ENCODE measurements at regions not wholly inside any gene's neighbourhood (a gene's known extent, or its start where the extent isn't known, plus 50 kb on each side); places are given as distances from the start of the nearest gene placed in this dataset.
"Not testable (repeated sequence)": the region's sequence is repeated elsewhere in the genome, so short reads cannot be mapped to it uniquely, and the experiment has no call there.

DNA sequence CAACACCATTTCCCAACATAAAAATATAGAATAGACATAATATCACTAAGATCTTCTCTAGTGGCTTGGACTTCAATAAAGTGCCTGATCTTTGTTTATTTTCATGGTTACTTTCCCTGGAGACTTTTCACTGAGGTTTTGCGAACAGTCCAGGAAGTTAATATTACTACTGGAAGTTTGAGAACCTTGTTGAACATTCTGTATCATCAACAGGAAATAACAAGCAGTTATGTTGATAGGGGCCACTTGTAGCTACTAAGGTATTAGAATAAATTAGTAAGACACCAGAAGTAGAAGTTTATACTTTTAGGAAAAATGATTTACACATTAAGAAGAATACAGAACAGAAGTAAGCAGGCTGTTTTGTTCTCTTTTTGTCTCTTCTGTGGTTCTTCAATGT is 180.2 kb downstream of the TFAP2B start:
- no peak for DNase-seq

DNA sequence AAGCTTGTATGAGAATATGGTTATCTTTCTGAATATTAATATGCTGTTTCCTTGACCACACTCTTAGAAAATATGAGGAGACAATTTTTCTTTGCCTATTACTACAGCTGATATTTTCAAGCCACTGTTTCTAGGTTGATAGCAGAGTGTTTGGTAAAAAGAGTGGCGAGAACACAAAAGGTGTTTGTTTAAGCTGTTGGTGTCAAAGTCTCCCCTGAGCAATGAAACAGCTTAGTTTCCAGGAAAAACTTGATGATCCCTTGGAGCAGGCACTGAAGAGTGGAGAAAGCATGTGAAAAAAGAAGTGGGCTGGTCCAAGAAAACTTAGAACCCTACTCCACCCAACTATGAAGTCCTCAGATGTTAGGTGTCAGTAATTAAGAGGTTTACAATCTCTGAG is 182.7 kb downstream of the TFAP2B start:
- DNase-seq = no peak

GRCh38 chr6:51004380-51004779 is 185.7 kb downstream of the TFAP2B start:
- no peak for DNase-seq

DNA sequence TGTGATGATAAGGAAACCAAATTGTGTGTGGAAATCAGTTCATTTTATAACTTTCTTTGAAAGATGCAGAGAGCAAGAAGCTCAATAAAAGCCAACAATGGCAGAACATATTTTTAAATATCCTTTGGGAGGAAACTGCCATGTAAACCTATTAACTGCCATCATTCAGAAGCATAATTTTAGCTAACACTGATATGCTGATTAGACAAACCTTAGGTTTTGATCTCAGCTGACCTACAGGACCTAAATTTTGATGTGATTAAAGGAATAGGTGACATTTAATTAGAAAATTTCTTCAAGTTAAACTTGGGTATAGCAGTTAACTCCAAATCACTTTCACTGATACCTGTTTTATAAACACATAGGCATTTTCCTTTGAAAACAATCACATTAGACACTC is 187.1 kb downstream of the TFAP2B start:
- DNase-seq = no peak

GRCh38 chr6:51007237-51007636 is 188.6 kb downstream of the TFAP2B start:
- no peak for DNase-seq

DNA sequence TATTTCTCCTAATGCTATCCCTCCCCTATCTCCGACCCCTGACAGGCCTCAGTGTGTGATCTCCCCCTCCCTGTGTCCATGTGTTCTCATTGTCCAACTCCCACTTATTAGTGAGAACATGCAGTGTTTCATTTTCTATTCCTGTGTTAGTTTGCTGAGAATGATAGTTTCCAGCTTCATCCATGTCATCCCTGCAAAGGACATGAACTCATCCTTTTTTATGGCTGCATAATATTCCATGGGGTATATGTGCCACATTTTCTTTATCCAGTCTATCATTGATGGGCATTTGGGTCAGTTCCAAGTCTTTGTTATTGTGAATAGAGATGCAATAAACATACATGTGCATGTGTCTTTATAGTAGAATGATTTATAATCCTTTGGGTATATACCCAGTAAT is 190.0 kb downstream of the TFAP2B start:
- DNase-seq = not testable (repeated sequence)

GRCh38 chr6:51013376-51013775 is 194.7 kb downstream of the TFAP2B start:
- no peak for DNase-seq

GRCh38 chr6:51015394-51015793 is 196.7 kb downstream of the TFAP2B start:
- no peak for DNase-seq

DNA sequence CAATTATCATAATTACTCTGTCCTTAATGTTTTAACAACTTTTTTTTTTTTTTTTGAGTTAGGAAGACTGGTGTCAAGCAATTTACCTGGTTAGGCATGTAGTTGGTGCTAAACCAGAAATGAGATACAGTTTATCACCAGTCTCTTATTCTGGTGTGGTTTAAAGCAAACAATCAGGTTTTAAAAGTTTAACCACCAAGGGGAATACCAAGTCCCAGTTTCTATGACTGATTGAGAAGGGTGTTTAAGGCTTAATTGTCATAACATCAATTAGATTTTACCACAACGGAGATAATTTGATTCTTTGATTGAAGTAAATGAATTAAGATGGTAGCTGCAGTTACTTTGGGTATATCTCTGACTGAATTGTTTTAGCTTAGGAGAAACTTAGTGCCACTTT is 197.8 kb downstream of the TFAP2B start:
- no peak for DNase-seq

DNA sequence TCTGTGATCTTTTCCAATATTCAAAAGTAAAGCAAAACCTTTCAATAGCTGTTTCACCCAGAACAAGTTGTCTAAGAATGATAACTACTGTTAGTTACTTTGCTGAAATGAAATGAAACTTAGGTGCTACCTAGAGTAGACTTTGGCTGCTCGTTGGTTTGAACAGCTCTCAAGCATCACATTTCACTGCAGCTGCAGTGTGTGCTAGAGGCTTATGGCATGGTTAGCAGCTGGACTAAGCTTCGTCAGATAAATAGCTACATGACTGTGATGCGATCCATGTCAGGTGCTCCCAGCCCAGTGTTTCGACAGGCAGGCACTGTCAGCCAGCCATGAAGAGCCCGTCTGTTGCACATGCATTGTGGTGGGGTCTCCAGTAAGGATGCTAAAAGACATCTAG is 201.1 kb downstream of the TFAP2B start:
- no peak for DNase-seq

DNA sequence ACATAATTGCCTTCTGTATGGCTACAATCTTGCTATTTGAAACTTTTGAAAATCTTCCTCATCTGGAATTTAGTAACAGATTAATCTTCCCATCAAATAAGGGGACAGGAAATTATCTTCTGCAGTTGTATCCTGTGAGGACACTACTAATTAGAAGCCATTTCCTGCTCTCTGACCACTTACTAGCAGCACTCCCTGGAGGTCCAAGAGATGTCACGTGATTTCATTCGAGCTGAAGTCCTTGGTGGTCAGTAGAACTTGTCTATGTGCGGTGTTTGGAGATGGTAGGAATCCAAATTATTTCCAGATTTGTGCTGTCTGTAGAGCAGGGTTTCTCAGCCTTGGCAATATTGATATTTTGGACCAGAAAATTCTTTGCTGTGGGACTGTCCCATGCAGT is 202.5 kb downstream of the TFAP2B start:
- no peak for DNase-seq

DNA sequence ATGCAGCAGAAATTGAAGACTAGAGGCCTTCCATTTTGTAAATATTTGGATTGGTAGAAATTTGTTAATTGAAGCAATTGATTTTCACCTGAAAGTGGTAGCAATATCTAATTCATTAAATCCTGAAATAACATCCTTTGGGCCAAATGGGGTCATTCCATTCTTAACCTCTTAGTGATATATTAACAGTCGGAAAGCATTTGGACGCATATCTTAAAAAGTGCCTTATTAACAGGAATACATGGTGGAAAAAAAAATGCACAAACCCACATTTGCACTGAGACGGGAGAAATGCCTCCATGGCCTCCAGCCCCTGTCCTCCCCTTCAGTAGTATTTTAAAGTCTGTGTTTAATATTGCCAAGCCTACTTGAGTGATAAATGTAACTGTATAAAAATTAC is 205.5 kb downstream of the TFAP2B start:
- DNase-seq = no peak

GRCh38 chr6:51025082-51025777 is 206.6 kb downstream of the TFAP2B start:
- no peak for DNase-seq

DNA sequence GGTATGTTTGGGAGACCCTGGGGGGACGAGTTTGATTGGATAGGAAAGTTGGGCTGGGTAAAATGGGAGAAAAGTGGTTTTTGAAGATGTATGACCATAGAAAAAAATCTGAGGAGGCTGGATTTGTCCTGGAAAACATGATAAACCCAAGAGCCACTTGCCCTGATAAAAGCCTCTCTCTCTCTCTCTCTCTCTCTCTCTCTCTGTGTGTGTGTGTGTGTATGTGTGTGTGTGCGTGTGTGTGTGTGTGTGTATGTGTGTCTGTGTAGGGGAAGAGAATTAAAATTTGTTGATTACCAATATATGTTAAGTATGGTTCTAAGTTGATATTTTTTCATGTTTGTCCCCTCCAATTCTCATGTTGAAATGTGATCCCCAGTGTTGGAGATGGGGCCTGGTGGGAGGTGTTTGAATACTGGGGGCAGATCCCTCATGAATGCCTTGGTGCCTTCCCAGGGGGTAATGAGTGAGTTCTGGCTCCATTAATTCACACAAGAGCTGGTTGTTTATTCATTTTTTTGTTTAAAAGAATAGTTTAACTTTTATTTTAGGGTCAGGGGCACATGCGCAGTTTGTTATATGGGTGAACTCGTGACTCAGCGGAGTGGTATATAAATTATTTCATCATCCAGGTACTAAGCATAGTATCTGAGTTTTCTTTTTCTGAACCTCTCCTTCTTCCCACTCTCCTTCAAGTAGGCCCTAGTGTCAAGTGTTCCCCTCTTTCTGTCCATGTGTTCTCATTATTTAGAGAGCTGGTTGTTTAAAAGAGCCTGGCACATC is 208.8 kb downstream of the TFAP2B start:
- DNase-seq = no peak

DNA sequence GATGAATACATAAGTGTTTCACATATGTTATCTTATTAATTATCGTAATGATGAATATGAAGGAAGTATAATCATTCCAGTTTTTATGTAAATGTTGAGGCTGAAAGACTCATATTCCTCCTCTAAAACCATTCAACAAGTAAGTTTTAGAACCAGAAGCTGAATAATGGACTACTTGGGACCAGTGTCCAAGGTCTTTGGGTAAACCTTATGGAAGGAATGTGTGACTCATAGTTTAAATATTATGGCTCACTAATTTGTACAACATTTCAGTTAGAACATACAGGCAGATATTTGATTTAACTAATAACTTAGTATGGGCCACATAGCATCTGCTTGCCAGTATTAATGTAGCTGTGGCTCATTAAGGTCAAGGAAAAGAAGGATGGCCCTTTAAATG is 209.6 kb downstream of the TFAP2B start:
- DNase-seq = no peak

DNA sequence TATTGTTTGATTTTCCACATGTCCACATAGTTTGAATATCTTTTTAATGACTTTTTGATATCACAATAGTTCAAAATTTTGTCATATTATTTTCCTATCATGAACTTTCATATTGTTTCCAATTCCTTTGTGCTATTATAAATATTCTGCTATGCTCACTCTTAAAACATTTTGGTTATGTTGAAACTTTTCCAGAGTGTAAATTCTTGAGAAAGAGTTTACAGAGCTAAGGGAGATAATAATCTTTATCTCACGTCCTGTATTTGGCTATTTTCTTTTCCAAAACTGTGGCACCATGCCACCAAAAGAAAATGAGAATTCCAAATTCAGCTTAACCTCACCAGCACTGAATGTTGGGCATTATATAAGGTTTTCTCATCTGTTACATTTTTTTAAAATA is 210.9 kb downstream of the TFAP2B start:
- DNase-seq = no peak

DNA sequence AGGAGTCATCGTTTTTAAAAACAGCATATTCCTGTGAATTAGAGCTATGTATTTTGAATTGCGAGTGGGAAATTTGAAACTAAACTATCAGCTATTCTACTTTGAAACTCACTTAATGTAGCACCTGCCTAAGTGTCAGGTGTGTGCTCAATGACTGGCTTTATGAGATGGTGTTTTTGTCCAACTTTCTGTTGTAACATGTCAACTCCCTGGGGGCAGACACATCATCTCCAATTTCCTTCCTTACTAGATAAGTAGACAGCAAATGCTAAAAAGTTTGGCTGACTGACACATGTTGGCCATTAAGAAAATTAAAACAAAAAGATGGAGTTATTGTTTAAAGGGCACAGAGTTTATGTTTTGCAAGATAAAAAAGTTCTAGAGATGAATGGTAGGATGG is 226.9 kb downstream of the TFAP2B start:
- no peak for DNase-seq

DNA sequence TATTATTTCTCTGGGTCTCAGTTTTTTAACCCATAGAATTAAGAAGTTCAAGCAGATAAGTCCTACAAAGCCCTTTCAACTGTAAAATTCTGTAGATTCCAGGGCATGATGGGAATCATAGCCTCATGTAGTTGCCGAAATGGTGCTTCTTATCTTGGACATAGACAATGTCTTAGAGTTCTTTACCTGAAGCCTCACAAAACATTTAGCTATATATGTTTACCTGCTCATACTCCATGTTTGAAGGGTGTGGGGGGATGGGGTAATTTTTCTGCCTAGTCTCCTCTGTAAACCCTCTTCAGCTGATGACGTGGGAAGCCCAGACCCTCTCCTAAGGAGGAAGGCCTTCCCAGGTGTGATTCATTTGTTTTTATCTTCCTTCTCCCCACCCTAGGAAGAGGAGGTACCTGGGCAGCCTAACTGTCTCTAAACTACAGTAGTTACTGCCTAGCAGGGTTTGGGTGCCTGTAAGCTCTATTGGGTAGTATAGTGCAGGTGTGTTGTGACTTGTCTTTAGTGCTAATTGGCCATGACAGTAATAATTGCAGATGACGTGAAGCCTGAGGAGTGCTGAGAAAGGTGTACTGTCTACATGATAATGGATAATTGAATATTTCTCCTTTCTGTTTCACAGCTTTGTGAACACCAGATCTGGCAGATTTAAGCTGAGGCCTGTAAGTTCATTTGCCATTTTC is 230.8 kb downstream of the TFAP2B start:
- DNase-seq = no peak

DNA sequence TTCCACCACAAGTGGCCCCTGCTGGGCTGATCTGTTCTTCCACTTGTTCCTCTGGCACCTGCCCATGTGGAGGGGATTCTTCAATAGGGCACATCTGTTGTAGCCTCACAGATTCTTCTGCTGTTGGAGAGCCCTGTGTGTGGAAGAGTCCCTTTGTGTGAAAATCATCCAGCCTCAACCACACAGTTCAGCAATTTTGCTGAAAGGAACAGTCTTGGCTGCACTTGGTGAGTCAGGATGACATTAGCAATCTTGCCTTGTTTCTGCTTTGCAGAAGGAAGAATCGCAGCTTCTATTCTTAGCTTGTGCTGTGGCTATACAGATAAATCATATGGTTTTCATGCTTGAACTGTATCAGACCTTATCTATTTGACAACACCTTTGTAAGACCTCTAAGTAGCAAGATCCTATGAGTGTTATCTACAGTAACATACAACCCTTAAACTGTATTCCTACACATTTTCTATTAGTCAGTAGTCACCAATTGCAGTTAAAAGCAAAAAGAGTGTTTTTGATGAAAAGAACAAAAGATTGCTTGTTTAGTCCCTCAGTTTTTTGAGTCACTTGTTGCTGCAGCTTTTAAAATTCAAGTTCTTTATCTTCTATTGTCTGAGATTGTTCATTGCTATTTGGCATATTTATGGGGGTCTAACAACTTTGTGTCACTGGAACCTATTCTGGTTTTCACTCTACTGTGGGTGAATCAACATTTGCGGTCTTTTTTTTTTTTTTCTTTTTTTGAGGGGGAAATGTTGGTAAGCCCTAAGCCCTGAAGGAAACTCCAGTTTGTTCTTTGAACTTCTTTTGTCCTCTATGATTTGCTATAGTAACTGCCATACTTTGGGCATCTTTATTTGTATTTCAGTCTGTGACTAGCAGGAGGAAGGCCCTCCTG is 231.6 kb downstream of the TFAP2B start:
- DNase-seq = no peak

- not testable (repeated sequence) for DNase-seq
These were observed 234.0 kb downstream of the TFAP2B start for GRCh38 chr6:51052716-51053115.

DNA sequence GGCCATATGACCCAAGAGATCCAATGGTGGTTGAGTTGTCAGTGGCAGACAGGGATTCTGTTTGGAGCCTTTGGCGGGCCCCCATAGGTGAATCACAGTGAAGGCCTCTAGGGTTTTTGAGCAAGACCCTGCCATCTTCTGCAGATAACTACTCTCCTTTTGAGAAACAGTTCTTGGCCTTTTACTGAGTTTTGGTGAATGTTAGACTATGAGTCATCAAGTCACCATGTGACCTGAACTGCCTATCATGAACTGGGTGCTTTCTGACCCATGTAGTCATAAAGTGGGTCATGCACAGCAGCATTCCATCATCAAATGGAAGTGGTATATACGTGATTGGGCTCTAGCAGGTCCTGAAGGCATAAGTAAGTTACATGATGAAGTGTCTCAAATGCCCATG is 236.6 kb downstream of the TFAP2B start:
- DNase-seq = not testable (repeated sequence)

DNA sequence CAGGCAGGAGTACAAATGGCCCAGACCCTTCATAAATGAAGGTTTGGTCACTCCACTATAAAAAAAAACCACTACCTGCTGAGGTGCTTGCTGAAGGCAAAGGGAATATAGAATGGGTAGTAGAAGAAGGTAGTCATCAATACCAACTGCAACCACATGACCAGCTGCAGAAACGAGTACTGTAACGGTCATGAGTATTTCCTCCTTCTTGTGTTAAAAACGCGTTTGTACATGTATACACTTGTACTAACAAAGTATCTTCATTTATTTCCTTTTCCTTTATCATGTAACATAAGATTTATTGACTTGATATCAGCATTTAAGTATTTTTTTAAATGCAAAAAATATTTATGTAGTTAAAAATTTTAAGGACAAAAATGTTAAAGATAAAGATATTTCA is 238.6 kb downstream of the TFAP2B start:
- no peak for DNase-seq

DNA sequence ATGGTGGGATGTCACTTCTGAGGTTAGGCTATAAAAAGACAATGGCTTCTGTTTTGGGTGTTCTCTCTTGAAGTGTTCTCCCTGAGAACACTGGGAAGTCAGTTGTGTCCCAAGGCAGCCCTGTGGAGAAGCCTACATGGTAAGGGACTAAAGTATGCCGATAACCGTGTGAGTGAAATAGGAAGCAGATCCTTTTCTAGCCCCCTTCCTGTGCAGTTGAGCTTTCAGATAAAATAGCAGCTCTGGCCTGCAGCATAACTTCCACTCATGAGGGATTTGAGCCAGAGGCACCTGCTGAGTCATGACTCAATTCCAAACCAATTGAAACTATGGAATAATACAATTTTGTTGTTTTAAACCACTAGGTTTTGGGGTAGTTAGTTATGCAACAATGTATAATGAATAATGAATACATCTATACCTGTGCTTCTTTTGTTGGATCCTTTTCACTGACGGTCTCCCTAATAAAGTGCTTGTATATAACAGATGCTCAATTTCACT is 241.6 kb downstream of the TFAP2B start:
- no peak for DNase-seq

Measured in CD4-positive, alpha-beta T cell treated with Interleukin-4 for 1 hour (primary cell).